ENCODE measurements at regions not wholly inside any gene's neighbourhood (a gene's known extent, or its start where the extent isn't known, plus 50 kb on each side); places are given as distances from the start of the nearest gene placed in this dataset.

- no peaks in the 10 kb centered on the region for H3K36me3 ChIP-seq (ENCODE audit: insufficient read depth, low read length)
- POLR2A ChIA-PET: no interaction called here
- no peak for TF ChIP-seq CTCF (IDR thresholded peaks at IDR 0.05)
- no peak for ATAC-seq (ENCODE audit: poor library complexity)
- H3K9me3 ChIP-seq (ENCODE audit: control insufficient read depth in 1 of 2, insufficient read depth in 1 of 2, low read length in 2 of 2): peaks cover 0 to 8% of the 10 kb centered on the region in 2 experiments
- H3K9me3 Mint-ChIP-seq: peaks cover 15% of the 10 kb centered on the region
- intact Hi-C loops (cut with DNase I, micrococcal nuclease): no loop called here
- no peaks in the 10 kb centered on the region for H3K4me1 Mint-ChIP-seq (ENCODE audit: low read depth)
- no peak overlapping the region for H3K27ac Mint-ChIP-seq
- no peak overlapping the region for H3K4me3 ChIP-seq (ENCODE audit: low read length)
- H3K36me3 Mint-ChIP-seq (ENCODE audit: low read depth): no peaks in the 10 kb centered on the region
- H3K27ac ChIP-seq (ENCODE audit: low read depth in 1 of 2, low read length in 2 of 2): no peak overlapping the region
- H3K4me3 Mint-ChIP-seq: no peak overlapping the region
- H3K27me3 ChIP-seq (ENCODE audit: control insufficient read depth in 1 of 2, insufficient read depth in 2 of 2, low read length in 2 of 2): no peaks in the 10 kb centered on the region
- no peak for DNase-seq
- H3K27me3 Mint-ChIP-seq: no peaks in the 10 kb centered on the region
- CTCF ChIA-PET: no interaction called here
- H3K4me1 ChIP-seq (ENCODE audit: insufficient read depth, low read length): no peaks in the 10 kb centered on the region
These were observed 594.1 kb upstream of the PKN2 start for GRCh38 chr1:88089961-88090360.

- no peaks in the 10 kb centered on the region for H3K4me1 Mint-ChIP-seq (ENCODE audit: low read depth)
- DNase-seq (no peak), ATAC-seq (ENCODE audit: poor library complexity) (no peak)
- TF ChIP-seq CTCF (IDR thresholded peaks at IDR 0.05): no peak
- Histone ChIP-seq H3K9me3 (ENCODE audit: control insufficient read depth in 1 of 2, insufficient read depth in 1 of 2, low read length in 2 of 2) (no peaks in the 10 kb centered on the region), H3K4me3 (ENCODE audit: low read length) (no peak overlapping the region), H3K4me1 (ENCODE audit: insufficient read depth, low read length) (no peaks in the 10 kb centered on the region), H3K36me3 (ENCODE audit: insufficient read depth, low read length) (no peaks in the 10 kb centered on the region), H3K27ac (ENCODE audit: low read depth in 1 of 2, low read length in 2 of 2) (no peak overlapping the region), H3K27me3 (ENCODE audit: control insufficient read depth in 1 of 2, insufficient read depth in 2 of 2, low read length in 2 of 2) (no peaks in the 10 kb centered on the region)
- H3K36me3 Mint-ChIP-seq (ENCODE audit: low read depth): no peaks in the 10 kb centered on the region
- H3K27me3 Mint-ChIP-seq: peaks cover 4% of the 10 kb centered on the region
- ChIA-PET POLR2A (no interaction called here), CTCF (no interaction called here)
- no peak overlapping the region for H3K27ac Mint-ChIP-seq
- intact Hi-C loops (cut with DNase I, micrococcal nuclease): no loop called here
- H3K4me3 Mint-ChIP-seq: no peak overlapping the region
- no peaks in the 10 kb centered on the region for H3K9me3 Mint-ChIP-seq
These were observed 585.2 kb upstream of the PKN2 start for GRCh38 chr1:88098881-88099280.

DNA sequence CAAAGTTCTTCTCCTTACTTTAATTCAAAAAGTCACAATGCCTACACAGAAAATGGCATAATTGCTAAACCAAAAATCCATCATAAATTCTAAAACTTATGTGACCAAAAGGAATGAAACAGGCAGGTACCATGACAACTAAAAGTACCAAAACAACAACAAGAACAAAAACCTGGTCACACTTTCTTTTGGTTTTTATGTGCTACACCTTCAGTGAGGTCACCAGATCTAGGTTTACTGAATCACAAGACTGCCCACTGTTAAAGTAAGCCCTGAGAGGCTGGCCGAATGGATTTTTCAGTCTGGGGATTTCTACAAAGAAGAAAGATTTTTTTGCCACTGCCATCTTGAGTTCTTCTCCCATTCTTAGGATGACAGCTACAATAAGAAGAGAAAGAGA is 583.0 kb upstream of the PKN2 start:
- intact Hi-C loops (cut with DNase I, micrococcal nuclease): no loop called here
- DNase-seq (no peak), ATAC-seq (ENCODE audit: poor library complexity) (no peak)
- Histone ChIP-seq H3K9me3 (ENCODE audit: control insufficient read depth in 1 of 2, insufficient read depth in 1 of 2, low read length in 2 of 2) (no peaks in the 10 kb centered on the region), H3K4me3 (ENCODE audit: low read length) (no peak overlapping the region), H3K36me3 (ENCODE audit: insufficient read depth, low read length) (no peaks in the 10 kb centered on the region), H3K27ac (ENCODE audit: low read depth in 1 of 2, low read length in 2 of 2) (no peak overlapping the region), H3K4me1 (ENCODE audit: insufficient read depth, low read length) (no peaks in the 10 kb centered on the region), H3K27me3 (ENCODE audit: control insufficient read depth in 1 of 2, insufficient read depth in 2 of 2, low read length in 2 of 2) (no peaks in the 10 kb centered on the region)
- Mint-ChIP-seq H3K27me3 (peaks cover 10% of the 10 kb centered on the region), H3K27ac (no peak overlapping the region), H3K4me1 (ENCODE audit: low read depth) (no peaks in the 10 kb centered on the region), H3K4me3 (no peak overlapping the region), H3K9me3 (no peaks in the 10 kb centered on the region), H3K36me3 (ENCODE audit: low read depth) (no peaks in the 10 kb centered on the region)
- no peak for TF ChIP-seq CTCF (IDR thresholded peaks at IDR 0.05)
- CTCF ChIA-PET: no interaction called here
- POLR2A ChIA-PET: no interaction called here

Measured in CD4-positive, alpha-beta T cell (primary cell).